ENCODE measurements at regions not wholly inside any gene's neighbourhood (a gene's known extent, or its start where the extent isn't known, plus 50 kb on each side); places are given as distances from the start of the nearest gene placed in this dataset.
"Not testable (repeated sequence)": the region's sequence is repeated elsewhere in the genome, so short reads cannot be mapped to it uniquely, and the experiment has no call there.

DNA sequence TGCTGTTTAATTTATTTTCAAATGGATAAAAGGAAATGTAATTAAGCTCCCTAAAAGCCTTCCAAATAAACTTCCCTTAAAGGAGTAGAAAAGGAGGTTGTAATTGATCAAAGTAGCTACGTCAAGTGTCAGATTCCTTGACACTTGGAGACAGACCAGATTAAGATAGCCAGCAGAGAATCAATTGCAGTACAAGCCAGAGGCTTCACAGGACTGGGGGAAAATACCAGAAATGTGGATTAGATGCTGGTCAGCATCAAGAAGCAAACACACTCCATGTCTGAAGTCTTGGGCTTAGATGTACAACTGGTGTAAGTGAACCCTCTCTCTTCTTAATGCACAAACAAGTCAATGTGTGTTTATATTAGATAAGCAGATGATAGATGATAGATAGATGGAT is 184.9 kb upstream of the TAS2R1 start:
- no peak for ATAC-seq
- TF ChIP-seq OSR1 (CRISPR knock-in tag; IDR thresholded peaks at IDR 0.05) (no peak), RARB (CRISPR knock-in tag; IDR thresholded peaks at IDR 0.05) (no peak), ZNF565 (CRISPR knock-in tag; conservative IDR thresholded peaks at IDR 0.05; ENCODE audit: low read depth) (no peak)
- TF ChIP-seq, protein P1, sequence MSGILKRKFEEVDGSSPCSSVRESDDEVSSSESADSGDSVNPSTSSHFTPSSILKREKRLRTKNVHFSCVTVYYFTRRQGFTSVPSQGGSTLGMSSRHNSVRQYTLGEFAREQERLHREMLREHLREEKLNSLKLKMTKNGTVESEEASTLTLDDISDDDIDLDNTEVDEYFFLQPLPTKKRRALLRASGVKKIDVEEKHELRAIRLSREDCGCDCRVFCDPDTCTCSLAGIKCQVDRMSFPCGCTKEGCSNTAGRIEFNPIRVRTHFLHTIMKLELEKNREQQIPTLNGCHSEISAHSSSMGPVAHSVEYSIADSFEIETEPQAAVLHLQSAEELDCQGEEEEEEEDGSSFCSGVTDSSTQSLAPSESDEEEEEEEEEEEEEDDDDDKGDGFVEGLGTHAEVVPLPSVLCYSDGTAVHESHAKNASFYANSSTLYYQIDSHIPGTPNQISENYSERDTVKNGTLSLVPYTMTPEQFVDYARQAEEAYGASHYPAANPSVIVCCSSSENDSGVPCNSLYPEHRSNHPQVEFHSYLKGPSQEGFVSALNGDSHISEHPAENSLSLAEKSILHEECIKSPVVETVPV (CRISPR knock-in tag; IDR thresholded peaks at IDR 0.05) = no peak

- TF ChIP-seq, protein P2, sequence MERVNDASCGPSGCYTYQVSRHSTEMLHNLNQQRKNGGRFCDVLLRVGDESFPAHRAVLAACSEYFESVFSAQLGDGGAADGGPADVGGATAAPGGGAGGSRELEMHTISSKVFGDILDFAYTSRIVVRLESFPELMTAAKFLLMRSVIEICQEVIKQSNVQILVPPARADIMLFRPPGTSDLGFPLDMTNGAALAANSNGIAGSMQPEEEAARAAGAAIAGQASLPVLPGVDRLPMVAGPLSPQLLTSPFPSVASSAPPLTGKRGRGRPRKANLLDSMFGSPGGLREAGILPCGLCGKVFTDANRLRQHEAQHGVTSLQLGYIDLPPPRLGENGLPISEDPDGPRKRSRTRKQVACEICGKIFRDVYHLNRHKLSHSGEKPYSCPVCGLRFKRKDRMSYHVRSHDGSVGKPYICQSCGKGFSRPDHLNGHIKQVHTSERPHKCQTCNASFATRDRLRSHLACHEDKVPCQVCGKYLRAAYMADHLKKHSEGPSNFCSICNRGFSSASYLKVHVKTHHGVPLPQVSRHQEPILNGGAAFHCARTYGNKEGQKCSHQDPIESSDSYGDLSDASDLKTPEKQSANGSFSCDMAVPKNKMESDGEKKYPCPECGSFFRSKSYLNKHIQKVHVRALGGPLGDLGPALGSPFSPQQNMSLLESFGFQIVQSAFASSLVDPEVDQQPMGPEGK (CRISPR knock-in tag; IDR thresholded peaks at IDR 0.05; ENCODE audit: borderline replicate concordance) = no peak
These were observed 183.2 kb upstream of the TAS2R1 start for GRCh38 chr5:9813305-9813704.

GRCh38 chr5:9807366-9807765 is 177.2 kb upstream of the TAS2R1 start:
- peak; percentile 55; the same call in 1 of the 2 replicates for TF ChIP-seq ZNF8 (CRISPR knock-in tag; IDR thresholded peaks at IDR 0.05)
- not testable (repeated sequence) for ATAC-seq

More at GRCh38 chr5:9813305-9813704, 183.2 kb upstream of the TAS2R1 start:
- ATAC-seq = no peak

GRCh38 chr5:9801908-9802307 is 171.8 kb upstream of the TAS2R1 start:
- no peak for ATAC-seq
- TF ChIP-seq, protein P3, sequence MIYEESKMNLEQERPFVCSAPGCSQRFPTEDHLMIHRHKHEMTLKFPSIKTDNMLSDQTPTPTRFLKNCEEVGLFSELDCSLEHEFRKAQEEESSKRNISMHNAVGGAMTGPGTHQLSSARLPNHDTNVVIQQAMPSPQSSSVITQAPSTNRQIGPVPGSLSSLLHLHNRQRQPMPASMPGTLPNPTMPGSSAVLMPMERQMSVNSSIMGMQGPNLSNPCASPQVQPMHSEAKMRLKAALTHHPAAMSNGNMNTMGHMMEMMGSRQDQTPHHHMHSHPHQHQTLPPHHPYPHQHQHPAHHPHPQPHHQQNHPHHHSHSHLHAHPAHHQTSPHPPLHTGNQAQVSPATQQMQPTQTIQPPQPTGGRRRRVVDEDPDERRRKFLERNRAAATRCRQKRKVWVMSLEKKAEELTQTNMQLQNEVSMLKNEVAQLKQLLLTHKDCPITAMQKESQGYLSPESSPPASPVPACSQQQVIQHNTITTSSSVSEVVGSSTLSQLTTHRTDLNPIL (CRISPR knock-in tag; IDR thresholded peaks at IDR 0.05; ENCODE audit: low read depth) = no peak
- TF ChIP-seq TSHZ2 (CRISPR knock-in tag; IDR thresholded peaks at IDR 0.05) = no peak
- TF ChIP-seq GLIS3 (CRISPR knock-in tag; IDR thresholded peaks at IDR 0.05) = no peak
- TF ChIP-seq ARNTL (CRISPR knock-in tag; IDR thresholded peaks at IDR 0.05; ENCODE audit: borderline replicate concordance, low read depth) = no peak
- no peak for TF ChIP-seq ZFP30 (CRISPR knock-in tag; IDR thresholded peaks at IDR 0.05)
- no peak for TF ChIP-seq TCF4 (CRISPR knock-in tag; IDR thresholded peaks at IDR 0.05; ENCODE audit: borderline replicate concordance)
- TF ChIP-seq OSR1 (CRISPR knock-in tag; IDR thresholded peaks at IDR 0.05) = no peak
- TF ChIP-seq ESRRG (CRISPR knock-in tag; IDR thresholded peaks at IDR 0.05) = no peak
- TF ChIP-seq, protein P4, sequence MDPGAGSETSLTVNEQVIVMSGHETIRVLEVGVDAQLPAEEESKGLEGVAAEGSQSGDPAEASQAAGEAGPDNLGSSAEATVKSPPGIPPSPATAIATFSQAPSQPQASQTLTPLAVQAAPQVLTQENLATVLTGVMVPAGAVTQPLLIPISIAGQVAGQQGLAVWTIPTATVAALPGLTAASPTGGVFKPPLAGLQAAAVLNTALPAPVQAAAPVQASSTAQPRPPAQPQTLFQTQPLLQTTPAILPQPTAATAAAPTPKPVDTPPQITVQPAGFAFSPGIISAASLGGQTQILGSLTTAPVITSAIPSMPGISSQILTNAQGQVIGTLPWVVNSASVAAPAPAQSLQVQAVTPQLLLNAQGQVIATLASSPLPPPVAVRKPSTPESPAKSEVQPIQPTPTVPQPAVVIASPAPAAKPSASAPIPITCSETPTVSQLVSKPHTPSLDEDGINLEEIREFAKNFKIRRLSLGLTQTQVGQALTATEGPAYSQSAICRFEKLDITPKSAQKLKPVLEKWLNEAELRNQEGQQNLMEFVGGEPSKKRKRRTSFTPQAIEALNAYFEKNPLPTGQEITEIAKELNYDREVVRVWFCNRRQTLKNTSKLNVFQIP (CRISPR knock-in tag; IDR thresholded peaks at IDR 0.05; ENCODE audit: borderline replicate concordance, low read depth) = no peak
- no peak for TF ChIP-seq ZNF70 (CRISPR knock-in tag; IDR thresholded peaks at IDR 0.05)
- TF ChIP-seq TOX (CRISPR knock-in tag; IDR thresholded peaks at IDR 0.05; ENCODE audit: borderline replicate concordance) = no peak
- TF ChIP-seq, protein P2 (CRISPR knock-in tag; IDR thresholded peaks at IDR 0.05; ENCODE audit: borderline replicate concordance) = no peak
- no peak for TF ChIP-seq ZFP3 (CRISPR knock-in tag; IDR thresholded peaks at IDR 0.05)
- TF ChIP-seq BACH2 (CRISPR knock-in tag; IDR thresholded peaks at IDR 0.05; ENCODE audit: borderline replicate concordance) = no peak
- TF ChIP-seq SNAI2 (CRISPR knock-in tag; IDR thresholded peaks at IDR 0.05) = no peak
- no peak for TF ChIP-seq CSDC2 (CRISPR knock-in tag; IDR thresholded peaks at IDR 0.05)
- no peak for TF ChIP-seq ZNF8 (CRISPR knock-in tag; IDR thresholded peaks at IDR 0.05)
- no peak for TF ChIP-seq ISL1 (CRISPR knock-in tag; IDR thresholded peaks at IDR 0.05)

Data from SK-N-SH treated with all-trans-retinoic acid at 6 μM for 48 hours (cell line).